HG03060 (cell line): ENCODE measurements at regions not wholly inside any gene's neighbourhood (a gene's known extent, or its start where the extent isn't known, plus 50 kb on each side); places are given as distances from the start of the nearest gene placed in this dataset.

Source experiments
- ATAC-seq: cut with Tn5 transposase; IDR thresholded peaks from one replicate; pipeline ENCODE4 v1.9.1; 2021; ENCODE audit warnings: low read depth, moderate number of reproducible peaks; ENCODE audit not compliant: unreplicated experiment

DNA sequence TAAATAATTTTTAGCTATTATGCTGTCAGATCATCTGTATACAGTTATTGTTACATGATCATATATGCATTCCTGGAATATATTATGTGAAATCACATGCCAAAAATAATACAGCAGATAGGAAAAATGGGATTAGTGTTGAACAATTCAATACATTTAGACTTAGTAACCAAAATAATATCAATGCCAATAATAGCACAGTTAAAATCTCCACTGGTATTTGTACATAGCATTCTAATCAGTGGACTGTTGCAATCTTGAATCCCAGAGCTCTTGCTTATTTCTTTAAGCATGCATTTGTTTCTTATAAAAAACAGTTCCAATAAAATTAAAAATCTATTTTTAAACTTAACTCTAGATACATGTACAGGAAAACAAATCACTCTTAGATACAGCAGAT, 2772.2 kb downstream of the PCDH9 start:
- ATAC-seq = no peak

DNA sequence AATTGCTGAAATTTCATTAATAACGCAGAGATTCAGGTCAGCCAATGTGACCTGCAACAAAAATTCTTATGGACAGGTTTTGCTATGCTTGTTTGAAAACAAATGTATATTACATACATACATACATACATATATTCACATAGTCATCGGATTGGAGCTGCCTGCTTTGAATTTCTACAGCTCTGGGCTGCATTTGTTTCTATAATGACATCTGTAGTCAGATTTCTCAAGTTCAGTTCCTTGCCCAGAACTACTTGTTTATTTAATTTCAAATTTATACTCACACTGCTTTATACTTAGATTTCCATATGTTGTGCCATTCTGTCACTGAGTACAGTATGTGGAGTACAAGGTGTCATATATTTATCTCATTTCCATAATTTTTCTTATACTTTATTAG, 2775.0 kb downstream of the PCDH9 start:
- ATAC-seq = no peak

DNA sequence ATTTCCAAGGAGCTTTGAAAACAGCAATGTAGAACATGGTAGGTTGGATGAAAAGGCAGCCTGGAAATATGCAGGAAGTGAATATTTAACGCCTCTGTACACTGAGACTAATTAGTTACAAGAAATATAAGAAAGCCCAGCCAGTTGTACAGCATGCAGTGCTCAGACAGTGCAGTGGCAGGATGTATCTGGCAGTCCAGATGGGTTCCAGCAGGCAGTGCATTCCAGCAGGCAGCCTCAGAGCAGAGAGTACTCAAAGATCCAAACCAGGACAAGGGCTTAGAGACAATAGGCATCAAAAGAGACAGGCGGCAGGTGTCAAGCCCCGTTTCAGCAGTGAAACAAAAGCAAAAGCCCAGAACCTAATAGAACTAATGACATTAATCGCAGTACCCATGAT, 2776.3 kb downstream of the PCDH9 start:
- no peak for ATAC-seq

DNA sequence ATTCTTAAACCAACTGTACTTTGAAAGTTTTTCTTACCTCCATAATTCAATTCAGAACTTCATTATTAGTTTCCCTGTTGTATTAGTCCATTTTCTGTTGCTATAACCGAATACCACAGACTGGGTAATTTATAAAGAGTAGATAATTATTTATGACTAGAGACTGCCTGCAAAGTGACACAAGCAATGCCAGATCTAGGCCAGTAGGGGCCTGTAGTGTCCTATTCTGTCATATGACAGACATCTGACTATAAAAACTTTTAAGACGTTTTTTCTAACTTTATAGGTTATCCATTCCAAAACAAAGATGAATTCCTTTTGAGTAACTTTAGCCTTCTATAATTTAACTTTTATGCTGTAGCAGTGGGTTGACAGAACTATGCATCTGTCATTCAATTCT, 2783.8 kb downstream of the PCDH9 start:
- no peak for ATAC-seq

DNA sequence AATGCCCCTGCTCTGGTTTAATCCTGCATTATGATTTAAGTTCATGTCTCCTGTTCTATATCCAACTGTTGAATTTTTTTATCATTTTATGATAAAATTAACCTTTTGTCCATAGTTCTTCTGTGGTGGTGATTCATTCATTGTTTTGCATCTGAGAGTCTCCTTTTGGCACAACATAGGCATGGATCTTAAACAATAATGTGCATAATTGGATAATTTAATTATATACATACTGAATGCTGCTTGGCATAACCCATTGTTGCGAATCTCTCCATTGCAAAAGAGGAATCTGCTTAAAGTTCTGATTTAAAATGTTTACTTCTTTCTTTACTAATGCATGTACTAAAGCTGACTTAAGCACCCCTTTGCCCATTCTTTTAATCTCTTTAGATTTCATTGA, 2788.4 kb downstream of the PCDH9 start:
- no peak for ATAC-seq

DNA sequence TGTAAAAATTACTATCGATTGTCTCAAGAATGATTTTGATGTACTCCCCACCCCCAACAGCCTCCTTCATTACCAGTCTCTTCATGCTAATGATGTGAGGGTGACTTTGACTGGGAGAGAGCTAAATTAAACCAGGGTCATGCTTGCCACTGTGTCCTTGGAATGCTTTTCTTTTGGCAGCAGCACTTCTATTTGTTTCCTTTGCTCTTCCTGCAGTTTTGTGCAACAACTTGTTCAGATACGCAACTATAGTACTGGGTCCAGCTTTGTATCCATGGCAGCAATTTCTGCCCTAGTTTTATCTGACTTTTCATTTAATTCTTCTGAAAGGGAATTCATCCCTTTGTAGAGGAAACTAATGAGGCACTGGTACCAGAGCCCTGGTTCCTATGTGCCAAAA, 2792.1 kb downstream of the PCDH9 start:
- no peak for ATAC-seq

DNA sequence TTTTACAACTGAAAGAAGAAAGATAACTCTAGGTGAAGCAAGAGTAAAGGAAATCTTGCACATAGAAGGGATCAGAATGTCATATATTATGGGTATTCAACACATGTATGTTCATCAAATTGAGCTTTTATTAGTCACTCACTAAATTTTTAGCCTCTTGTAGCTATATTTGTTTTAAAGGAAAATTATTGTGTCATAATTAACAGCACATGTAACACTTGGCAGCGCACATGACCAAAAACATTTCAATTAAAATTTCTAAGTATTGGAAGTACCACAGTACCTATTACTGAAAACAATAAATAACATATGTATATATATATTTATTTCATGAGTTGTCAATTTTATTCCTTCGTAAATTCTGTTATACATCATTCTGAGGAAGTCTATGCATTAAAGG, 2800.4 kb downstream of the PCDH9 start:
- no peak for ATAC-seq

DNA sequence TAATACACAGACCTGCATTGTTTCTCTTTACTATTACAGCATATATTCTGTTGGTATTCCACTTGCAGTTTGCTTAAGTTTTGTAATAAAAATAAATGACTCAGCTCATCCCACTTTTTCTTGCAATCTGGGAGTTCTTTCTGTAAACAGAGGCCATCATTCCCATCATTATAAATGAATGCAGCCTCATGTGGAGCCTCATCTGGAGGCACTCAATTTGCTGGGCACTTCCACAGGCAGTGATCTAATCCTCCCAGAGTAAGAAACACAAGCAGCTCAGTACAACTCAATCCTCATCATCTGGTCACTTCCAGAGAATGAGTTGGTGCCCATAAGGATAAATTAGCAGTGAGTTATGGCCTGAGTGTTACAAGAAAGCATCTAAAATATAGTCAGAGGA, 2801.9 kb downstream of the PCDH9 start:
- ATAC-seq = no peak

DNA sequence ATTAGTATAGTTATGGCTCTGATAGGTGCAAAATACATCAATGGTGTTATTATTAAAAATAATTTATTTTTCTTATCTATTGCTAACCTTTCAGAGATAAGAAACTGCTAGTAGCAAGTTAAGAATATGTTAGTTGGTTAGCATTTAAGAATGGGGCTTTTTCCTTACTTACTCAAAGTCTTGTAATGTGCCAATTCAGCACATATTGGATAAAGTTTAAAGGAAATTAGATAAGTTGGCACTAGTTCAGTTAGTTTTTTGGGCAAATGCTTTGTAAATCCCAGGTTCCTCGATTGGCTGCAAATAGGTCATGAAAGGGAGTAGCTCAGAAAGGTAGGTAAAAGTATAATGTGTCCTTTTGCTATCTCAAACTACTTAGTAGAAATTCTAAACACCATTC, 2806.7 kb downstream of the PCDH9 start:
- no peak for ATAC-seq

DNA sequence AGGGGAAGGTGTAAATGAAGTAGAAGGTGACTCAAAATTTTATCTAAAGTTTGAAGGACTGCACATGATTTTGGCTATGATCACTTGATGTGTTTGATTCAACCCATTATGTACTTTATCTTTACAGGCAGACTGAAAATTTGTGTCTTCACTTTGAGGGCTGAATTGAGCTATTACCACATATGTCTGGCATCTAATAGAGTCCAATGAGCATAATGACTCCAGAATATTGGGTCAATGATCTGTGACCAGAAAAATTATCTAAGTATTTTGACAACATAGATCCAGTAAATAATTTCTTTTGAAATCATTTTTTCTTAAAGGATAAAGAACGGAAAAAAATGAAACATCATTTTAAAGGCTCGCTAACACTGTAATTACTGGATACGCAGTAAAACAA, 2810.0 kb downstream of the PCDH9 start:
- no peak for ATAC-seq

DNA sequence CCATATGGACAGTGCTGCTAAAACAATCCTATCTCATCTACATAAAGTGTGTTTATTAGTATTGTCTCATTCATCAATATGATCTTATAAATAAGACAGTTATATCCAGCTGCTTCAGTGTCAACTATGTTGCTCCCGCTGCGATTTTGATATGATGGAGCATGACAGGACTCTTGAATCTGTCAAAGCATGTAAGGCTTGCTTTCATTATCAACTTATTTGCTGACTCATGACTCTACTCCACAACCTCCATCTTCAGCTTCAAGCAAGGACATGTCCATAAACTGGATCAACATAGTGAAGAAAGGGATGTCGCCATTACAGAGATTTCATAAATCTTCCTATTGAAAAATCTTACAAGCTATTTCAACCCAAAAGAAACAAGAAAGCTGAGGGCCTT, 2812.6 kb downstream of the PCDH9 start:
- no peak for ATAC-seq

DNA sequence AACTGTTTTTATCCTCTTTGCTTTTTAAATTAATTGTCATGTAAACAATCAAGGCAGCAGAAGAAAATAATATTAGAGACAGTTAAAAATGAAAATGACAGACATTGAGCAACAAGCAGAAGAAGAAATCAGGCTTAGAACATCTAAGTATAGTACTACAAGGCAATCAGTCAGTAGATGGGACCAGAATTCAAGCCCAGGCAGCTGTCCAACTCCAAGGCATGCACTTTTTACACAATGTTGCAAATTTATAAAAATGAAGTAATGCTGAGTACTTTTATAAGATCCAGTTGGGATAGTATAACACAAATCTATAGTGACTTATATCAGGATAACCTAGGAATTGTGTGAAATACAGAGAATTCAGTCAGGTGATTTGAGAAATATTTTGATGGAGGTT, 2815.8 kb downstream of the PCDH9 start:
- ATAC-seq = no peak

DNA sequence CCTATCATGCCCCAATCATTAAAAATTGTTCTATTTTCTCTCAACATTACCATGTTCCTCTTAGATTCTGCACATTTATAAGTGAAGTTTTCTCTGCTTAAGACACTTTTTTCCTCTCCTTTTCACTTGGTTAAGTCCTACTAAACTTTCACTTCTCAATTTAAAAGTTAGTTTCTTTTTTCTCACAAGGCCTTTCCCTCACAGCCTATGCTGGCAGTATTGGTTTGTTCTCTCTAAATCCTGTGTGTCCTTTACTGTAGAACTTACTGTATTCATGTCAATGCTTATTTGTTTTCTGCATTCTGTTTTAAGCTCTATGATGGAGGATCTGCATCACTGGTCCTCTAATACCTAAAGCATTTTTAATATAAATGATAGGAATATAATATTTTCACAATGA, 2816.6 kb downstream of the PCDH9 start:
- ATAC-seq = no peak

DNA sequence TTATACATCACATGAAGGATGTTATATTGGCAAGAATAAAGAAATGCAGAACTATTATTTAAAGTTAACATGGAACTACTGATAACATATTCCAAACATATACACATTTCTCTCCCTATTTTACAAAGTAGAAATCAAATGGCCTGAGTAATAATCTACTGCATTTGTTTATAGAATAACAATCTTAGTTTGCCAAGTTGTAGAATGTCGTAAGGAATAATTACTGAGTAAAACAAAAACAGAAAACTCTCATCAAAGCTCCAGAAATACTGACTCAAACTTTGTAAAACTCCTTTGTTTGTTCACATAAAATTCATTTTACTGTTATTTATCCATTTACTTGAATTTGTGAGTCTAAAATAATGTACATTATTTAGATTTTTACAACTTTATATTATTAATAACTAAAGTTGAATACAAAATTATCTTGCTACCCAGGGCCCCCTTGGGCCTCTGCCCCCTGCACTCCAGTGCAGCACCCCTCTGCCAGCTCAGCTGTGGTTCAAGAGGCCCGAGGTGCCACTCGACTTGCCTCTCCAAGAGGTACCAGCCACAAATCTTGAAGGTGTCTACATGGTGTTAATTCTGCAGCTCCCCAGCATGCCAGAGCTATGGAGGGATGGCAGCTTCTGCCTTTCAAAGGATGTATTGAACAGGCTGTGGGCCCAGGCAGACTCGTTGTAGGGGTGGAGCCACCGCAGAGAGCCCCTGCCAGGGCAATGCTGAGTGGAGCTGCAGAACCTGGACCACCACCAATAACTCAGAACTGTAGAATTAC, 2819.7 kb downstream of the PCDH9 start:
- ATAC-seq = no peak

DNA sequence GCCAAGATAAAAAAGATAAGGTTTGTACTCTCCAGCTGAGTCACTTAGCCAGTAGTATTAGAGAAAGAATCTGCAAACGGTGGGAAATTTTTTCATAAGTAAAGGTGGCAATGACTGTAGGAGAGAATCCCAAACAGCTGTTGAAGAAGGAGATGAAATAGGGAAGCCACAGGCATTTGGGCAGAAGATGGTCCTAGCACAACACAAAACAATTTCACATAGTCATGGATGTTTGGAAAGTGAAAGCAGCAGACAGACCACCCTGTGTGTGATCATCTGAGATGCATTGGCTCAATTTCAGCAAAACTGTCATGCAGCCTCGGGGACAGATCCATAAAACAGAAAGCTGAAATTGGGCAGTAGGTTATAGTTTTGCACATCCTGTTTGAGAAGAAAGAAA, 2832.4 kb downstream of the PCDH9 start:
- ATAC-seq = no peak

DNA sequence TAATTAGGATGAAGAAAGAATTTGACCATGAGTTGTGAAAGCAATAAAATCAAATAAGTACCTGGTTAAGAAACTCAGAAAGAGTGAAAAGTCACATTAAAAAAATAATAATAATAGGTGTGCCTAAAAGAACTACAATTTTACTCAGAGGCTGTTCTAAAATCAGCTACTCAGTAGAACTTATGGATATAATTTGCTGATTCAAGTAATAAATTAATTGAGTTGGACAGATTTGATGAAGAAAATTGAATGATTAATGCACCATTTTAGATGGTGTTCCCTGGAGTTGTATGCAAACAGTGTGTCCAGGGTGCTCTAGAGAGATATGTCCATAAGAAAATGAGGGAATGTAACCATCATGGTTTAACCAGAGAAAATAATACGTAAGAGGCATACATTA, 2852.5 kb downstream of the PCDH9 start:
- ATAC-seq = no peak

DNA sequence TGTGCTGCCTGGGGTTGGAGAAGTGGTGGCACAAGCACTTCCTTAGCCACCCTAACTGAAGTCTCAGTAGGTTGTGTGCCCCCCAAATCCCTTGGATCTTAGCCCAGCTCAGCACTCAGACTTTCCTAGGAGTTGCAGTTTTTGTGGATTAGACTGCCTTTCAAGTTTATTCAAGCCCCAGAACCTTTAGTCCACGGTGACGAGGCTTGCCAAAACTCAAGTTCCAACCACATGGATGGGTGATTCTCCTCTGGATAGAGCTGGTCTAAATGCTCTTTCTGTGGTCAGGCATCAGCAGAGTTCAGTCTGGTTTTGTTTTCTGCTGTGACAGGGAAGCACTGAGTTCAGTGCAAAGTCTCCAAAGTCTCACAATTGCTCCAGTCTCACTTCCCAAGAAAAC, 2858.7 kb downstream of the PCDH9 start:
- ATAC-seq = no peak

DNA sequence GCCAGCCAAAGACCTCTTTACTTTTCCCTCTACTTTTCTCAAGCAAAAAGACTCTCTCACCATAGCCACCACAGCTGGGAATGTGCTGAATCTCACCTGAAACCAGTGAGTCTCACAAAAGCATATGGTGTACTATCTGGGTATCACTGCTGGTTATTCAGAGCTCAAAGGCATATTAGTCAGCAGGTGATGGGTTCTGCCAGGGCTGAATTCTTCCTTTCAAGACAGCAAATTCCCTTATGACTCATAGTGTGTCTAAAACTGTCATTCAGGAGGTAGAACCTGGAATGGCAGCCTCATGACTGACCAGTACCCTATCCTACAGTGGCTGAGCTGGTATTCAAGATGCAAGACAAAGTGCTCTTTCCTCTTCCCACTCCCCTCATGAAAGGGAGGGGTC, 2859.1 kb downstream of the PCDH9 start:
- ATAC-seq = no peak

DNA sequence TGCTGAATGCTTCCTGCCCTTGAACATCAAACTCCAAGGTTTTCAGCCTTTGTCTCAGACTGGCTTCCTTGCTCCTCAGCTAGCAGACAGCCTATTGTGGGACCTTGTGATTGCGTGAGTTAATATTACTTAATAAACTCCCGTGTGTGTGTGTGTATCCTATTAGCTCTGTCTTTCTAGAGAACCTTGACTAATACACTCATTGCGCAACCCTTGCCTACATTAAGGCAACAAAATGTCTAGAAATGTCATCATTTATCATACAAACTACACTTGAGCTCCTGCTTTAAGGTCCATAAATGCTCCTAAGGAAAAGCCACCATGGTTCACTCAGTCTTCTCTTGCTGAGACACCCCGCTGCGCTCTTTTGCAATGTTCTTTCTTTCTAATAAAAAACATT, 2861.0 kb downstream of the PCDH9 start:
- no peak for ATAC-seq

DNA sequence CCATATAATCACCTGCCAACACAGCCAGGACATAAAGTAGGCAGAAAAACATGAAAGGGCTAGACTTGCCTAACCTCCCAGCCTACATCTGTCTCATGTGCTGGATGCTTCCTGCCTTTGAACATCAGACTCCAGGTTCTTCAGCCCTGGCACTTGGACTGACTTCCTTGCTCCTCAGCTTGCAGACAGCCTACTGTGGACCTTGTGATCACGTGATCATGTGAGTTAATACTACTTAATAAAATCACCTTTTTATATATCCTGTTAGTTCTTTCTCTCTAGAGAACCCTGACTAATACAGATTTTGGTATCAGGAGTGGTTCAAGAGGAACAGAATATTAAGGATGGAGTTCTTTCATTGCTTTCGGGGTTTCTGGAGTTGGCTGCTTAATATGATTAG, 2867.6 kb downstream of the PCDH9 start:
- ATAC-seq = no peak

DNA sequence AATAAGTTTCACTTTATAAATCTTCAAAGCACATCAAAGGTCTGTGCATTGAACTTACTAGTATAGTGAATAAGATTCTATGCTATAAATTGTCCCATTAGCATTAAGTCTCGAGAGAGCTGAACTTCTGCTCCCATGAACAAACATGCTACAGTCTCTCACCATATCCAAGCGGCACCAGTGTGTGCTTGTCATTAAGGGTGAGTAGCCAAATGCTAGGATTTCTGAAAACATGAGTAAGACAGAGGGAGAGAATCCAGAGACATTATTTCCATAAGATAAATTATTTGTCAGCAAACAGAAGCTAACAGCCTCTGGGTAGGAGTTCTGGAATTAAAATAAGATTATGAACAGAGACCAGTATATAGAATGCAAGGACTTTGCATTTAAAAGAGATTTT, 2882.5 kb downstream of the PCDH9 start:
- no peak for ATAC-seq

DNA sequence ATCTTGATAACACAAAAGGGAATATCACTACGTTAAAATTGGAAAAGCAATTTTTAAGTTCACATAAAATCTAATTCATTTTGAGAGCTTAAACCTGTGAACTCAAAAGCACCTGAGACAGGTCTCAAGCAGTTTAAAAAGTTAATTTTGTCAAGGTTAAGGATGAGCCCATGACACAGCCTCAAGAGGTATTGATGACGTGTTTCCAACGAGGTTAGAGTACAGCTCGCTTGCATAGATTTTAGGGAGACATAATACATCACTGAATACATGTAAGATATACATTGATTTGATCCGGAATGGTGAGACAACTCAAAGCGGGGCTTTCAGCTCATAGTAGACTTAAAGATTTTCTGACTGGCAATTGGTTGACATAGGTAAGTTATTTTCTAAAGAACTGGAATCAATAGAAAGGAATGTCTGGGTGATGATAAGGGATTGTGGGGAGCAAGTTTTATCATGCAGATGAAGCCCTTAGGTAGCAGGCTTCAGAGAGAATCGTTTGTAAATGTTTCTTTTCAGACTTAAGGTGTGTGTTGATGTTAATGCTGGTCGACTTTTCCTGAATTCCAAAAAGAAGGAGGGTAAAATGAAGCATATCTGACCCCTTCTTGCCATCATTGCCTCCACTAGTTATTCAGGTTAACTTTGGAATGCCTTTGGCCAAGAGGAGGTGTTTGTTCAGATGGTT, 2890.6 kb downstream of the PCDH9 start:
- ATAC-seq = no peak
